SH-SY5Y (cell line): ENCODE measurements at regions not wholly inside any gene's neighbourhood (a gene's known extent, or its start where the extent isn't known, plus 50 kb on each side); places are given as distances from the start of the nearest gene placed in this dataset.

ENCODE experiments used
- GATA2 ChIP-seq: IDR thresholded peaks from 2 replicates; pipeline ENCODE4 v1.6.1; 2011; ENCODE audit warnings: mild to moderate bottlenecking, low read depth, low read length
- GATA3 ChIP-seq: IDR thresholded peaks from 2 replicates; pipeline ENCODE4 v1.6.1; 2011; ENCODE audit warnings: low read depth, mild to moderate bottlenecking, low read length, moderate library complexity

GRCh38 chr20:40578961-40579360, 110.1 kb downstream of the MAFB start:
- no peak for TF ChIP-seq GATA3
- TF ChIP-seq GATA2, result no peak

DNA sequence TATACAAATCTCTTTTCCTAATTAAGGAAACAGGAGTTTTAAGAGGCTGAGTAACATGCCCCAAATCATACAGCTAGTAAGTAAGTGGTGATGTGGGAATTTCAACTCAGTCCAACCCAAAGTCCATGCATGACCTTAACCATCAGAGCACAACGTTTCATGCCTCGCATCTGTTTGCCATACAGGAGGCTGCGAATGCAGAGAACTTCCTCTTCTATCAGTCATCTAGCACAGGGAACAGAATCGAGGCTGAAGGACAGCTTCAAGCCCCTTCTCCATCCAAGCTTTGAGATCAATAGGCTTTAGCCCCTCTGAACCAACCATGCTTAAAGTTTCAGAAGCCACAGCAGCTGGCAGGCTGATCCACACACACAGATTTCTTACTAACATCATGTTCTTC, 113.2 kb downstream of the MAFB start:
- TF ChIP-seq GATA3, result no peak
- TF ChIP-seq GATA2, result no peak

DNA sequence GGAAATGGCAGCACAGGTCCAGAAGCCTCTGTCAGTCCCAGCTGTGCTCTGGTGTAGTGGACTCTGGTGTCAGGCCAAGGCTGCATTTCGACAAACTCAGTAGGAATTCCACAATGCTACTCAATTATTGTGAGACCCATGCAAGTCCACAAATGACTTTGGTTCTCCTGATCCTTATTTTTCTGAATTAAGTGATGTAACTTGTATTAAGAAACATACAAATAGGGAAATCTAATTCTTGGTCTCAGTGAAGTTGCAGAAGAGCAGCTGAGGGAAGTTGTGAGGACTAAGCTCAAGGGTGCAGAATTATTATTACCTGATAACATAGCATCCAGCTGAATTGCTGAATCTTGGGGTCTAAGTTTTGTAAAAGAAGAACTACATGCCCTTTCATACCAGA, 116.8 kb downstream of the MAFB start:
- no peak for TF ChIP-seq GATA2
- no peak for TF ChIP-seq GATA3

DNA sequence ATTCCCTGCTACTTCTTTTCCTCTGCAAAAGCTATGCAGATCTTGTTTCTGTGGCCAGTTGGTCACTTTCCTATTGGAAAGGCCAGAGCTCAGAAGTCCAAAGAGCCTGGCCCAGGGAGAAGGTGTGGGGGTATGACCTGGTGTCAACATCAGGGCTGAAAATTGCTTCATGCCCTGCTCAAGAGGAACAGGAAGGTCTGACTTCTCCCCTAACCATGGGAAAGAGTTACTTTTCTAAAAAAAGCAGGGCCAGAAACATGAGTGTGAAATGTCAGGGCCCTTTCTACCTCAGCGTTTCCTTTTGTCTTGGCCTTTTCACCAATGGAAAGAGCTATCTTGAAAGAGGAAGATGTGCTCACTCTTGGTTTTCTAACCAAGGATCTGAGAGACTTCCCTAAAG, 117.4 kb downstream of the MAFB start:
- TF ChIP-seq GATA3 (no peak), GATA2 (no peak)

DNA sequence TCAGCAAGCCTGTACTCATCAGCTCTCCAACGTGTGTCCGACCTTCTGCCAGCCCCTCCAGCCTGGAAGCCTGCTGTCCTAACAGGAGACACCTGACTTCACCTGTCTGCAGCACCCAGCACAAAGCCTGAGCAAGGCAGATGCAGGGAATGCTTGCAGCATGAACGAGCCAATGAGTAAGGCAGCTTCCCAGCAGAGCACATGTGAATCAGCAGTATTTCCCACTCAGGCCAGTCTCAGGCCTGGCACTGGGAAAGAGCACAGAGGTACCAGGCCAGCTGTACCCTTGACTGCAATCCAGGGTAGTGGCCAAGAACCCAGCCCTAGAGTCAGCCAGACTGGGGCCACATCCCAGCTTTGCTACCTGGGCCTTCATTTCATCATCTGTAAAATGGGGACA, 120.8 kb downstream of the MAFB start:
- TF ChIP-seq GATA3 (no peak), GATA2 (no peak)

DNA sequence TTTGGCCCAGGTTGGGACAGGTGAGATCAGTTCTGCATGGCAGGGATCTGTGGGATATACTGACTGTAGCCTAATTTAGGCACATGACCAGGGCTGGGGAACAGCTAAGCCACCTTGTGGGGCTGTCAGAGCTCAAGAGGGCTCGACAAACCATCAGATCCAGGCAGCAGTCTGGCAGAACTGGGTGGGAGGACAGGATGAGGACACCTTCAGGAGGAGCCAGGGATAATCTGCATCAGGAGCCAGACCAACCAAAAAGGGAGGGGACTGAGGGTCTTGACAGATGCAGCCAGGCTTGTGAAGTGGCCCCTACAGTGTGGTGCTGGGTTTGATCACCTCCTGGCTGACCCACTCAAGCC, 123.4 kb downstream of the MAFB start:
- no peak for TF ChIP-seq GATA2
- TF ChIP-seq GATA3, result no peak

DNA sequence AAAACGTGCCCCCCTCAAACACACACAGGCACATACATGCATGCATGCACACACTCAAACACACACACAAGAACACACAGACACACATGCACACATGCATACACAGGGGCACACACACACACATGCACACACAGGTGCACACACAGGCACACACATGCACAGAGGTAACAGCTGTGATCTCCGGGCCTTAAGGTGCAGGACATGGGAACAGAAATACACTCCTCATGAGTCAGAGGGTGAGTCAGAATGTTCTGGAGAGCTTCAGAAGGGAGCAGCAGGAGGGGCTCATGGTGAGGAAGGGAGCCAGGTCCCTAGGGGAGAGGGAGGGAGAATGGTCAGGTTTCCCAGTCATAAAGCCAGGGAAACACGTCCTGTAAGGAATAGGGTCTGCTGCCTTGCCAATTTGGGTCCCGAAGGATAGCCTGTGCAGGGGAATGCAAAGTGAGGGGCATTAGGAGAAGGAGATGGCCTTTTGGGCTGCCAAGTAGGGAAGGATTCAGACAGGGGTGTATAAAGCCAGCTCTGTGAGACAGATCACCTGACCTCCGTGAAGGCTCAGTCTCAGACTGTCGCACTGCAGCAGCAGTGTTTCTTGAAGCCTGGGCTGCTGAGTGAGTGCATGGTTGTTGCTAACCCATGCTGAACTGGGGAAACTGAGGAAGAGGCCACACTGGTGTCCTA, 123.9 kb downstream of the MAFB start:
- TF ChIP-seq GATA3 (no peak), GATA2 (no peak)

DNA sequence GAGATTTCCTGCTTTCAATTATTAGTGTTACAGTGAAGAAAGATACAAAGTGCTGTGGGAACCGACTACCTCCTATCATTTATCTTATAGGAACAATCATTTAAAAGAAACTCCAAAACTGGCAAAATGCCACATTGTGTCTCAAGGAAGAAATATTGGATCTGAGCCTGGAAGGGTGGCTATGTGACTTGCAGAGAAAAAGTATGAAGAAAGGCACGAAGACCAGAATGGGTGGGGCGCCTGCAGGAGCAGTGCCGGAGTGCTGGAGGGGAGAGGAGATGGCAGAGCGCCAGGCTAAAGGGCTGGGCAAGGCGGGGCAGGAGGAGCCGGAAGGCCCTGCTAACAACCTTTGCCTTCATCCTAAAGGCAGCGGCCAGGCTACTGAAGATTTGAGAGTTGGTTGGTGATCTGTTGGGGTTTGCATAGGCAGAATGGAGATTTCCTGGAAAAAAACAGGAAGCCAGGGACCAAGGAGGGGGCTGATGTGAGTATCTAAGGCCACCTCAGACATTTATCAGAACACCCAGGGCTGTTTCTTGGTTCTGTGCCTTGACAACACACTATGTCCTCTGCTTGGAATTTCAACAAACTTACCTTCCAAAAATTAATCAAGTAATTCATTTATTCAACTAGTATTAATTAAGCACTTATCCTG, 125.6 kb downstream of the MAFB start:
- TF ChIP-seq GATA3, result no peak
- no peak for TF ChIP-seq GATA2

DNA sequence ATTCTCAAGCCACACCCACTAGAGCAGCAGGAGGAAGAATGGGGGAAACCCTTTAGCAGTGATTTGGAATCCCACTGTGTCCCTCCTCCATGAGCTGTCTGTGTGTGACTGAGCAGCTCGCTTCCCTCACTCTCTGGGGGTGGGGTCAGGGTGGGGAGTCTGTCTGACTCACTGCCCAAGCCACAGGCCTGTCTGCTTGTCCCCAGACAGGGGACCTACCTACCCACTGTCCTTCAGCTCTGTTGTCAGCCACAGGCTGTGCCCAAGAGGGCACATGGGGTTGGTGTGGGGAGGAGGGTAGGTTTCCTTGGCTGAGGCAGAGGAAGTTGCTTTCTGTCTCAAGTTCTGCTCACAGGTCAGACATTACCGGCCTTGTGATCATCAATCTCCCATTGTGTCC, 127.0 kb downstream of the MAFB start:
- TF ChIP-seq GATA2 (no peak), GATA3 (no peak)

GRCh38 chr20:40561187-40561586, 127.8 kb downstream of the MAFB start:
- TF ChIP-seq GATA2 (no peak), GATA3 (no peak)

- TF ChIP-seq GATA2 (no peak), GATA3 (no peak)
Measured at GRCh38 chr20:40558212-40558611, 130.8 kb downstream of the MAFB start.

- TF ChIP-seq GATA3, result no peak
- TF ChIP-seq GATA2, result no peak
Measured at GRCh38 chr20:40551125-40551530, 137.9 kb downstream of the MAFB start.

DNA sequence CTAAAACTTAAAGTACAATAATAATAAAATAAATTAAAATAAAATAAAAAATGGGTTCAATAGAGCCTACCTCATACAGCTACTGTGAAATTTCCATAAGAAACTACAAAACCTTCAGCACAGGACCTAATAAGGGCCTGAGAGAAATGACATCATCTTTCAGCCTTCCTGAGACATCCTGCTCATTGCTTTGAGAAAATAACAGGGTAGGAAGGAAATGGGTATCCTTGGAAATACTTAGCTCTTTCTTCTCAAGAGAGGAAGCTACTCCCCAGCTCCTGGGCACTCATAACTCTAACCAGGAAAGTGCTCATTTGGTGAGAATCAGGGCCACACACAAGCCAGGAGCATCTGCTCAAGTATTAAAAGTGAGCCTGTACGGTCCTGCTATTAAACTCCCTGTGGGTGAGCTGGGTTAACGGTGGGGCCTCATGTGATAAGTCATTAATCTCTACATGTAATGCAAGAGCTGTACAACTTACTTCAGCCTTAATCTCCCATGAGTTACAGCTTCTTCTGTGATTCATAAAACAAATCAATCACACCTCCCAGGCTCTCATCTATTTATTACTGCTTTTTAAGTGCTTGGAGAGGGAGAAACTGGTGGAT, 141.4 kb downstream of the MAFB start:
- TF ChIP-seq GATA3 (no peak), GATA2 (no peak)

DNA sequence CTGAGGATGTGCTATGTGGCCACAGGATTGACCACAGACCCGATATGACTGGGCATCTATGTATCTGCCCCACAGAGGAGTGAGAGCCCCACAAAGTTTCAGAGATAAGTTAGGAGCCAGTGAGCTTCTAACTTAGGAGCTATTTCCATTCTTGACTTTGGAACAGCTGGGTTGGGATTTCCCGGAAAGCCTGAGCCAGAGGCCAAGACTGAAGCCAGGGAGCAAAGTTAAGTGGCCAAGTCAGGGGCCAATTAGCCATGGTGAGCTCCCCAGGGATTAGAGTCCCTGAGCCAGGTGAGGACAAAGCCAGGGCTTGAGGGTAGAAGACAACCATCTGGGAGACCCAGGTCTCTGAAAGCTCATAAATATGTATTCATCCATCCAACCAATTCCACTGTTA, 143.6 kb downstream of the MAFB start:
- TF ChIP-seq GATA2 (no peak), GATA3 (no peak)

DNA sequence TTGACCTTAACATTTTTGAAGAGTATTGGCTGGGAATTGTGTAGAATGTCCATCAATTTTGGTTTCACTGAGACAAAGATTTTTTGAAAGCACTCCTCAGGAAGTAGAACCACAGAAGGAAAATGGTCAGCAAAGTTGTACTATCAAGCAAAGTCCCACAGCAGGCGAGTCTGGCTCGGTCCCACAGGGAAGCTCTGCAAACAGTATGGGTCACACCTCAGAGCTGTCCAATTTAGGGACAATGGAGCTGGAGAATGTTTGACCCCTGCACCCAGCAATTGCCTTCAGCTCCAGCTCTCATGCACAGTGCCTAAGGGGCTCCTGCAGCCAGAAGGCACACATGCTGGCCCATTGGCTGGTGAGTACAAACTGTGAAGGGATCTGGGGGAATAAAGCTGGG, 147.0 kb downstream of the MAFB start:
- no peak for TF ChIP-seq GATA2
- no peak for TF ChIP-seq GATA3
